DND-41 (cell line): ENCODE measurements at regions not wholly inside any gene's neighbourhood (a gene's known extent, or its start where the extent isn't known, plus 50 kb on each side); places are given as distances from the start of the nearest gene placed in this dataset.

ENCODE experiments used
- ATAC-seq: fragments of 200-7000 bp; cut with Tn5 transposase; 3 replicates; pipeline ENCODE4 v1.9.1; 2021; ENCODE audit warnings: low read depth; ENCODE audit not compliant: insufficient read depth
- DNase-seq: peaks from one replicate; pipeline ENCODE4 v3.0.0-alpha.2; 2020
- H2AFZ ChIP-seq: 2 replicates; pipeline ENCODE4 v1.6.0; 2012; ENCODE audit warnings: low read depth, low read length
- H3K27ac ChIP-seq: 2 replicates; pipeline ENCODE4 v1.5.1; 2012; ENCODE audit warnings: low read length, inconsistent platforms
- H3K27me3 ChIP-seq: fragments of 200-600 bp; sonication (generic); 2 replicates; pipeline ENCODE4 v1.6.0; 2012; ENCODE audit warnings: low read length, mild to moderate bottlenecking, inconsistent platforms; ENCODE audit not compliant: insufficient read depth, poor library complexity
- H3K36me3 ChIP-seq: 2 replicates; pipeline ENCODE4 v1.5.1; 2012; ENCODE audit warnings: low read length, inconsistent platforms; ENCODE audit not compliant: insufficient read depth
- H3K4me1 ChIP-seq: 2 replicates; pipeline ENCODE4 v1.5.1; 2012; ENCODE audit warnings: mild to moderate bottlenecking, low read length; ENCODE audit not compliant: insufficient read depth
- H3K4me2 ChIP-seq: 2 replicates; pipeline ENCODE4 v1.6.0; 2012; ENCODE audit warnings: mild to moderate bottlenecking, moderate library complexity, low read length, inconsistent platforms; ENCODE audit not compliant: insufficient read depth
- H3K4me3 ChIP-seq, 2 experiments: fragments of 200-600 bp in 1 of 2; shearing (Covaris generic) in 1 of 2; 2 replicates each; pipeline ENCODE4 v1.5.1; 2012 to 2016; ENCODE audit warnings: inconsistent platforms in 2 of 2, low read length in 2 of 2, mild to moderate bottlenecking in 2 of 2, low read depth in 1 of 2, moderate library complexity in 1 of 2
- H3K79me2 ChIP-seq: 2 replicates; pipeline ENCODE4 v1.6.0; 2012; ENCODE audit warnings: low read length, inconsistent platforms; ENCODE audit not compliant: insufficient read depth
- H3K9ac ChIP-seq: 2 replicates; pipeline ENCODE4 v1.6.0; 2012; ENCODE audit warnings: low read depth, mild to moderate bottlenecking, inconsistent platforms, low read length, moderate library complexity
- H3K9me3 ChIP-seq: 2 replicates; pipeline ENCODE4 v1.5.1; 2012; ENCODE audit warnings: low read length, moderate library complexity, mild to moderate bottlenecking, inconsistent platforms; ENCODE audit not compliant: insufficient read depth, severe bottlenecking
- H4K20me1 ChIP-seq: 2 replicates; pipeline ENCODE4 v1.6.0; 2012; ENCODE audit warnings: low read length; ENCODE audit not compliant: insufficient read depth
- CTCF ChIP-seq: IDR thresholded peaks from 2 replicates; pipeline ENCODE4 v1.5.1; 2012; ENCODE audit warnings: borderline replicate concordance, low read length, moderate library complexity, mild to moderate bottlenecking; ENCODE audit not compliant: poor library complexity, severe bottlenecking; ENCODE audit errors: extremely low read depth
- EZH2 ChIP-seq: IDR thresholded peaks from 3 replicates; pipeline ENCODE4 v1.6.1; 2012; ENCODE audit warnings: borderline replicate concordance, low read depth, mild to moderate bottlenecking, moderate library complexity, low read length, inconsistent platforms; ENCODE audit not compliant: severe bottlenecking

DNA sequence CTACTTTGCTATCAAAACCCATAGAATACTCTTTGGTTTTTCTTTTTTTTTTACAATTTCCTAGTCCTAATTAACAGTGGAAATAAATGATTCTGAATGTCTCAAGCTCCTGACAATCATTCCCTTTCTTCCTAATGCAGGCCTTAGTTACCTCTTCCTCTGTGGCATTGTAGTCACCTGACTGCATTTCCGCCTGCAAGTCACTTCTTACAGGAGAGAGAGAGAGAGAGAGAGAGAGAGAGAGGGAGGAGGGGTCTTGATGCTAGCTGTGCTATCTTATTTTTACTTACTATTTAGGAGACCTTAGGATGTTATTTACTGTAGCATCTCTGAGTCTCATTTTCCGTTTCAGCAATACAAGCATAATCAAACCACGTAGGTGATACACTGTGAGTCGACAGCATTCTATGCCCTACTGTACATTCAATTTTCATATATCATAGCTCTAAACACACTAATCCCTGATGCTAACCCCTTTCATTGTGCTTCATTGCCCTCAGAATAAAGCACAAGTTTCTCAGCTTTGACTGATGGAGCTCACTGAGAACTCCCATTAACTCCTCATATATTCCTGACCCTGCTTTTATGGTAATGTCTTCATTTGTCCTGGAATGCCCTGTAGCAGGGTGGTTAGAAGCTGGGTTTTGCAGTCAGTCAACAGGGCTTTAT, 1237.3 kb downstream of the XPNPEP1 start:
- ATAC-seq (no peak), DNase-seq (no peak)
- no peaks in the 10 kb centered on the region for H4K20me1 ChIP-seq
- H2AFZ ChIP-seq = no peak overlapping the region
- H3K4me2 ChIP-seq = no peak overlapping the region
- no peak overlapping the region for H3K9ac ChIP-seq
- H3K27me3 ChIP-seq = no peaks in the 10 kb centered on the region
- no peak overlapping the region for H3K4me3 ChIP-seq
- no peak overlapping the region for H3K27ac ChIP-seq
- no peaks in the 10 kb centered on the region for H3K9me3 ChIP-seq
- no peaks in the 10 kb centered on the region for H3K36me3 ChIP-seq
- no peaks in the 10 kb centered on the region for H3K4me1 ChIP-seq
- no peak for TF ChIP-seq CTCF
- TF ChIP-seq EZH2 = no peak
- H3K79me2 ChIP-seq = no peaks in the 10 kb centered on the region

GRCh38 chr10:108684431-108684830, 1238.9 kb downstream of the XPNPEP1 start:
- Histone ChIP-seq H2AFZ (no peak overlapping the region), H3K79me2 (no peaks in the 10 kb centered on the region), H4K20me1 (no peaks in the 10 kb centered on the region), H3K27me3 (no peaks in the 10 kb centered on the region), H3K4me3 (no peak overlapping the region), H3K9me3 (no peaks in the 10 kb centered on the region), H3K27ac (no peak overlapping the region), H3K4me2 (no peak overlapping the region), H3K36me3 (no peaks in the 10 kb centered on the region), H3K9ac (no peak overlapping the region), H3K4me1 (no peaks in the 10 kb centered on the region)
- DNase-seq = no peak
- no peak for ATAC-seq
- TF ChIP-seq CTCF (no peak), EZH2 (no peak)

- H2AFZ ChIP-seq = no peak overlapping the region
- no peaks in the 10 kb centered on the region for H3K4me1 ChIP-seq
- no peak for TF ChIP-seq EZH2
- no peak for TF ChIP-seq CTCF
- ATAC-seq (no peak), DNase-seq (no peak)
- no peaks in the 10 kb centered on the region for H3K36me3 ChIP-seq
- no peaks in the 10 kb centered on the region for H4K20me1 ChIP-seq
- no peak overlapping the region for H3K9ac ChIP-seq
- H3K4me2 ChIP-seq = no peak overlapping the region
- H3K4me3 ChIP-seq = no peak overlapping the region
- H3K27me3 ChIP-seq = no peaks in the 10 kb centered on the region
- no peaks in the 10 kb centered on the region for H3K9me3 ChIP-seq
- H3K79me2 ChIP-seq = no peaks in the 10 kb centered on the region
- H3K27ac ChIP-seq = no peak overlapping the region
Observed at GRCh38 chr10:108673741-108674140, 1249.6 kb downstream of the XPNPEP1 start.
